Renal cortical epithelial cell (primary cell): ENCODE measurements at regions not wholly inside any gene's neighbourhood (a gene's known extent, or its start where the extent isn't known, plus 50 kb on each side); places are given as distances from the start of the nearest gene placed in this dataset.

Source experiments
- DNase-seq: peaks from one replicate; pipeline ENCODE4 v3.0.0-alpha.2; 2011; ENCODE audit warnings: low read depth

DNA sequence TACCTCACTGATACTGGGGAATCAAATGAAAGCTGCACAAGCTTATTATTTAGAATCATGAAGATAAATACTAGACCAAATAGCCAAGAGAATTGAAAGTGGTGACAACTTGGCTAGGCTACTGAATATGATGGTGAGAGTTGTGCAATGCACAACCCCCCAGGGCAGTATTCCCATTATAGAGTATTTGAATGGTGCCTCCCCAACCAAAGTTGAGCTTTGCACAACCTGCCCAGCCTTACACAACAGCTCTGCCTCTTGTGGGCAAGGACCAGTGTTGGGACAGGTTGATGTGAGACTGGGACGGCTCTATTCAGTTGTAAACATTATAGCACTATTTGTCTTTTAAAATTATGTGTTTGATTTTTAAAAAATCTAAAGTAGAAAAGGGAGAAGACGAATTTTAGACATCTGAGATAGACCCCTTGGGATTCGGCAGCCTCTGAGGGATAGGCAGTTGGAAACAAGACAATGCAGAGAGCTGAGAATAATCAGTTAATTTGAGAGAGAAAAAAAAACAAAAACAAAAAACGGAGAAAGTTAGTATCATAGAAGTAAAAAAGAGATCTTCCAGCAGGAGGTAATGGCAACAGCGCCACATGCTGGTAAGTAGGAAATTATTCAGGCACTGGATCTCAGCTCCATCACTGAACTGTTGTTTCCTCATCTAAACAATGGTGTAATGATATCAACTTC, 91.0 kb upstream of the KCNA3 start:
- DNase-seq, result peak; percentile 30

DNA sequence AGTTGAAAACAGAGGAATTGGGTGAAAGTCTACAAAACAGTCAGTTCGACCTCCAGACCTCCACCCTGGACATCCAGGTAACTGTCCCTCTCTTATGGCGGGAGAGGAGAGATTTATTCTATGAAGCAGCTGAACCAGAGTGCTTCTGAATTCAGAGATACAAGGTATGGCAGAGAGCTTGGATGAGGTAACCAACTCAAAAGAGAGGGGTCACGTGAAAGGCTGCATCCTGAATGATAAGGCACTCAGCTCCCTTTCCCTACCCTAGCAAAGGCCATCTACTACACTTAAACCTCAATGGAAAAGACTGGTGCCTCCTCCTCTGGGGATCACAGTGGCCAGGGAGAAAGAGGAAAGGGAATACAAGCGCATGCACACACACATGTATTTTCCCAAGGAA, 88.4 kb upstream of the KCNA3 start:
- DNase-seq, result no peak

DNA sequence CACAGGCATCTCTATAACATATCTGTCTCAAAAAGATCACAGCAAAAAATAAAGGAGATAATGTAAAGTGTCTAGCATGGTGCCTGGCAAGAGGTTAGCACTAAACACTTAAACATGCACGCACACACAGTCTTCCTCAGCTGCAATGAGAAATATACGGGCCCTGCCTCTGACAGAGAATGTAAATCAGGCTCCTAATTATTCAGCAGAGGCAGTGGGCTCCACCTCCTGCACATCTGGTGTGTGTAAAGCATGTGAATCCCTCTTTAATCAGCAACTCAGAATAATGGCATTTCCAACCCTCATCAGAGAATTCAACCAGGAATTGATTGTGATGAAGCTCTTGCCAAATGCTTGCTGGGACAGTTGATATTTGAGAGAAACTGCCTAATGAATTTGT, 85.6 kb upstream of the KCNA3 start:
- DNase-seq, result no peak

- no peak for DNase-seq
Observed at GRCh38 chr1:110756506-110756905, 81.8 kb upstream of the KCNA3 start.

DNA sequence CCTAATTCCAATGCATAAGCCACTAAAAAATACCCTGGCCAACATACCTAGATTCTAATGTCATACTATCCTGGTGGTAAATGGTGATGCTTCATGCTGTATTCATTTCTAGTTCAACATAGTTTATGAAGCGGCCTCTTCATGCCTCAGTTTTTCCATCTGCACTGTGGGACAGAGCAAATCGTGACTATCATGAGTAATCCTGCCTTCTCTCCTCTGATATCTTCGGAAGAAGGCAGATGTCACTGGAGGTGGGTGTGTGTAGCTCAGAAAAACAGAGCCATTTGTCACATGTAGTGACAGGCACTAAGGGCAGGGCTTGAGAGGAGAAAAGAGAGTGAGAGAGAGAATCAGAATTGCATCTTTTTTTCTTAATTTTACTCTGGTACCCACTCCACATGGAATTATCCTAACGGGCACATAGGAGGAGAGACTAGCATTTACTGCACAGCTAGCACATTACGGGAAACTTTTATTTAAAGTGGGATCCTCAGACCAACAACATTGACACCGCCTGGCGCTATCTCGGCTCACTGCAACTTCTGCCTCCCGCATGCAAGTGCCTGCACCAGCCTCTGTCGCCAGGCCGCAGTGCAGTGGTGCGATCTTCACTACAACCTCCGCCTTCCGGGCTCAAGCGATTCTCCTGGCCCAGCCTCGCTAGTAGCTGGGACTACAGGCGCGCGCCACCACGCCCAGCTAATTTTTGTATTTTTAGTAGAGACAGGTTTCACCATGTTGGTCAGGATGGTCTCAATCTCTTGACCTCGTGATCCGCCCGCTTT, 78.4 kb upstream of the KCNA3 start:
- no peak for DNase-seq

DNA sequence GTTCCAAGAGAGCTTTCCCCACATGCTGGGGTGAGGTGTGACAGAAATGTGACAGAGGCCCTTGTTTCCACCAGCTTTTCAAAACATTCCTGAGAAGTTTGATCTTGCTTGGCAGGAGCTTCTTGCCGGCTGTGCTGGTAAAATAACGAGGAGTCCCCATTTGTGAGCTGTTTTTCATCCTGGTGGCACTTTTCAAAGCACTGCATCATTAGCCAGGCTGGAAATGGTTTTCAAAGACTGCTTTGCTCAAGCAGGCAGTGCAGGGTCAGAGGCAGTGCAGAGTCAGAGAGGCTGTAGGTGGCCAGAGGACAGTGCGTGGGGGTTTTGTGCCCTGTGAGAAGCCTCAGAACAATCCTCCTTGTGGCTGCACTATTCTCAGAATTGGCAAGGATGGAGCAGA, 75.8 kb upstream of the KCNA3 start:
- no peak for DNase-seq

DNA sequence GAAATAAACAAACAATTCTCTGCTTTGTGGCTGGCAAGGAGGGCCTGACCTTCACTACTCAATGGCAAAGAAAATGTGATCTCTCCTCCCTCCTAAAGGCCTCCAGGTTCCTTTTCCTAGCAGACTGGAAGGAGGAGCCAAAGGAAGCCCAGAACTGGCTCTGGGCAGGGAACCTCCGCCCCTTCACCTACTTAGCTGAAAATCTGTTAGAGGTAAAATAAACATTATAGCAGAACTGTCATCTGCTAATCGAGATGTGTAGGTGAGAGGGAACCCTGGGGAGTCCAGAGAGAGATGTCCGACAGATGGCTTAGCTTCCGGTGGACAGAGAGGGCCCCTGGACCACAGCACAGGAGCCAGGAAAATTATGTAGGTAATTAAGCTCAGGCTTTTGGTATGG, 75.2 kb upstream of the KCNA3 start:
- DNase-seq, result no peak

GRCh38 chr1:110746644-110747259, 72.0 kb upstream of the KCNA3 start:
- DNase-seq, result peak; percentile 33

DNA sequence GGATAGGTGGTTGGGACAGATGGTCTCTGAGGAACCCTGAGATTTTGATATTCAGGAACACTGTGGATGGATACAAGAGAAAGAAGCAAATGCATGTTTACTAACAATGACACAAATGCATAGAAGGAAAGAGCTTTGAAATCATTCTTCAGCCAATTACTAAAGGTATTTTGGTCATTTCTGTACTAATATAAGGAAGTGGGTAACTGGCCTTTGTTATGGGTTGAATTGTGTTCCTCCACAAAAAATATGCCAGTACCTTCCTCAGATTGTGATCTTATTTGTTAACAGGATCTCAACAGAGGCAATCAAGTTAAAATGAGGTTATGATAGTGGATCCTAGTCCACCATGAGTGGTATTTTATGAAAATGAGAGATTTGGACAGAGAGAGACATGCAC, 68.7 kb upstream of the KCNA3 start:
- no peak for DNase-seq

DNA sequence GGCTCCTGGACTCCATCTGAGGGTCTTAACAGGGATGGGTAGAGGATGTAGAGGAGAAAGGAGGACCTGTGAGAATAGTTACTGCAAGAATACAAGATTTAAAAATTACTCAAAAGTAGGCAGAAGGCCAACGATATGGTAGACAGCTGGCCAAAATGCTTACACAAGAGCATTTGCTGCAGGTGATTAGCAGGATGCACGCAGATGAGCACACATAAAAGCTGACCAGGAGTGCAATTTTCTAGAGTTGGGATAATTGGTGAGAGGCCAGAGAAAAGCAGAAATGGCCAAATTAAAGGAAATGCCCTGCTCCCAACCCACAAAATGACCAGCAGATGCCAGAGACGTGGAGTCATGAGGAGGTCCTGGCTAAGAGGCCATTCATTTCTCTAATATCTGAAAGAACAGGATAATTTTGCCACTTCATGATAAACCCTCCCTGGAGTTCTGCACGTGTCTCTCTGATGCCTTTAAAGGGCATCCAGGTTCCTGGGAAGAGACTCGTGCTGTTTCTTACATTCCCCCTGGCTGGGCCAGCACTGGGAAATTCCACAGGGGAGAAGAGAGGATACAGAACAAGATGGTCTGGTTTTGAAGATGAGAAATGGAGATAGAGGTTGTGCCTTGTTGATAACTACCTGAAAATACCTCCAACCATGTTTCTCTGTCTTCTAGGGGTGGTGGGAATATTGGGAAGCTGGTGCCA, 62.3 kb upstream of the KCNA3 start:
- no peak for DNase-seq

- DNase-seq, result no peak
Observed at GRCh38 chr1:110734133-110734680, 59.5 kb upstream of the KCNA3 start.

DNA sequence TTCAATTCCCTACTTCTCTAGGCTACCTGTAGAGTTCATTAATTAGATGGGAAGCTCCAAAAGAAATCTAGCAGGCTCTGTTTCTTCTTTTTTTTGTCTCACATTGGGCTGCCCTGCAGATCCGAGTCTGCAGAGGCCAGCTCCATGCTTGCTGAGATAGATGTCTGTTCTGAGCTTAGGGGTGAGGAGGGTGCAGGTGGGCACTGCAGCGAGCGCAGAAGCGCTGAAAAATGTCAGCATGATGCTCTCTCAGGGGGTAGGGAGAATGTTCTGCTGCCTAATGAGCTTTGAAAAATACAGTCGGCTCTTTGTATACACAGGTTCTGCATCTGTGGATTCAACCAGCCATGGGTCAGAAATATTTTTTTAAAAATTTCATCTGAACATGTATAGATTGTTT, 56.8 kb upstream of the KCNA3 start:
- no peak for DNase-seq

- no peak for DNase-seq
Observed at GRCh38 chr1:110728388-110729001, 53.8 kb upstream of the KCNA3 start.

GRCh38 chr1:110727246-110727645, 52.5 kb upstream of the KCNA3 start:
- no peak for DNase-seq

GRCh38 chr1:110726755-110727154, 52.0 kb upstream of the KCNA3 start:
- no peak for DNase-seq
